DMS153 treated with DMSO at 0.1 percent for 48 hours (cell line): ENCODE measurements at regions not wholly inside any gene's neighbourhood (a gene's known extent, or its start where the extent isn't known, plus 50 kb on each side); places are given as distances from the start of the nearest gene placed in this dataset.

Experiments used
- DNase-seq: peaks from one replicate; lab custom pipeline; 2025; ENCODE audit not compliant: unreplicated experiment; lab: John Stamatoyannopoulos, UW

DNA sequence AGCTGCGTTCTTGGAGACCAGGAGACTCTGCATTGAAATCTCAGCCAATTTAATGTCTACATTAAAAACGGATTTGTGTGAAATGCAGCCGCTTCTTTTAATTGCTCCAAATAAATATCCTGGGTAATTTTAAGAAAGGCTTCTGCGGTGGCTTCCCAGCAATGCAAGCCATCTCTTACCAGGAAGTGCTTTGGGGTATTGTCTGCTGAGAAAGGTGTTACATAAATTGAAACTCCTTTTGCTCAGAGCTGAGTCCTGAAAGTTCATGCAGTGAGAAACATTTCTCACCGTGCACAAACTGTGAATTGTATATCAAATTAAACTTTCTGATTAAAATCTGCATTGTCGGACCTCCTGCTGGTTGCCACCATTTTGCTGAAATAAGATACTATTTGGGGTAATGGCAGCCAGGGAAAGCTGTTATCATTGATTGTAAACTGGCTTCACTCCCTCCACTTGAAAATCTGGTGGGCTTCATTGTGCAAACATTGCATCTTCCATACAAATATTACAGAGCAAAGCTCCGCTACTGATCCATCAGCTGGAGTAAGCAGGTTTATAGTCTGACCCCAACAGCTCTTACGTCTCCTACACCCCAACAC, 59.5 kb downstream of the ZIC5 start:
- no peak for DNase-seq

DNA sequence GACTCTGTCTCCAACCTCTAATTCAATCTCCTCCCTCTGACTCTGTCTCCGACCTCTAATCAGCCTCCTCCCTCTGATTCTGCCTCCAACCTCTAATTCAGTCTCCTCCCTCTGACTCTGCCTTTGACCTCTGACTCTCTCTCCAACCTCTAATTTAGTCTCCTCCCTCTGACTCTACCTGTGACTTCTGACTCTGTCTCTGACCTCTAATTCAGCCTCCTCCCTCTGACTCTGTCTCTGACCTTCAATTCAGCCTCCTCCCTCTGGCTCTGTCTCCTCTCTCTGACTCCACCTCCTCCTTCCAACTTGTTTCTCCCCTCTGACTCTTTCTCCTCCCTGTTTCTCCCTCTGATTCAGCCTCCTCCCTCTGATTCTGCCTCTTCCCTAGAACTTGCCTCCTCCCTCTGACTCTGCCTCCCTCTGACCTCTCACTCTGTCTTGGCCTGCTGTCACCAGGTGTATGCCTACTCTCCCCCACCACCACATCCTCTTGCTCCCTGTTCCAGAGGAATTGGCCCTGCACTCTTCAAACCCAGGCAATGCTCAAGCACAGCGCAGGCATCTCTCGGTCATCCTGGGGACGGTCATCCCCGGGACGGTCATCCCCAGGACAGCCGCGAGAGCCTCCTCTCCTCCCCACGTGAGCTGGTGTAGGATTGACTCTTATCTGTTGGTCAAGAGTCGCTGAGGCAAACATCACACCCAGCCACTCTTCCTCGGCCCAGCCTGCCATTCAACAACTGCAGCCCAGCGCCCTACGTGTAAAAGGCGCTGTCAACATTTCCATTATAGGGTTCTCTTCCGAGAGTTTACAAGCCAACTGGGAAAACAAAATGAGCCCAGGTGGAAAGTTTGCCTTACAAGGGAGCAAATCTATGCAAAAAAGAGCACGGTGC, 60.2 kb downstream of the ZIC5 start:
- peak; percentile 81 for DNase-seq

DNA sequence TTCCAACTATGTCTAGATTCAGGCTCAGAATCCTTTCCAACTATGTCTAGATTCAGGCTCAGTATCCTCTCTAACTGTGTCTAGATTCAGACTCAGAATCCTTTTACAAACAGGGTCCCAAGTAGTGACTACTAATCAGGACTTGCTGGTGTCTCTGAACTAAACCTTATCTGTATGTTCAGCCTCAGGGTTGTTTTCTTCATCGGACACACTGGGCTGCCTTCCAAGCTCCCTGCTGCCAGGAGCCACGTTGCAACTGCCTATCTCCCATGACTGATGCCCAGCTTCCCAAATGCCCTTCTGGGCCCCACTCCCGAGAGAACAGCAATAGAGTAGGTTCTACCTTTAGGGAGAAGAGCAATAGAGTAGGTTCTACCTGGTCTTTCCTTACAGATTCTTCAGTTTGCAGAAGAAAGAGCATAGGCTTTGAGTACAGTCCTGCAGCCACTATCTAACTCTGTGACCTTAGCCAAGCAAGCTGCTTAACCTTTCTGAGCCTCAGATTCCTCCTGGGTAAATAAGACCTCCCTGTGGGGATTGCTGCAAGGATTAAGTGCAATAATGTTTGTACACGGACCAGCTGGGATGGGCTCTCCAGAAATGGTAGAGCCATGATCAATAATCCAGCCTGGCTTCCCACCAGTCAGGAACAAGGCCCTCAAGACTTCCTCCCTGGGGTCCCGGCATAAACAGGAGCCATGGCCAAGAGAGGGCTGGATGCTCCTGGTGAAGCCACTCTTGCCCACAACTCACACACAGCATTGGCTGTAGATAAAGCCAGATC, 61.5 kb downstream of the ZIC5 start:
- no peak for DNase-seq

DNA sequence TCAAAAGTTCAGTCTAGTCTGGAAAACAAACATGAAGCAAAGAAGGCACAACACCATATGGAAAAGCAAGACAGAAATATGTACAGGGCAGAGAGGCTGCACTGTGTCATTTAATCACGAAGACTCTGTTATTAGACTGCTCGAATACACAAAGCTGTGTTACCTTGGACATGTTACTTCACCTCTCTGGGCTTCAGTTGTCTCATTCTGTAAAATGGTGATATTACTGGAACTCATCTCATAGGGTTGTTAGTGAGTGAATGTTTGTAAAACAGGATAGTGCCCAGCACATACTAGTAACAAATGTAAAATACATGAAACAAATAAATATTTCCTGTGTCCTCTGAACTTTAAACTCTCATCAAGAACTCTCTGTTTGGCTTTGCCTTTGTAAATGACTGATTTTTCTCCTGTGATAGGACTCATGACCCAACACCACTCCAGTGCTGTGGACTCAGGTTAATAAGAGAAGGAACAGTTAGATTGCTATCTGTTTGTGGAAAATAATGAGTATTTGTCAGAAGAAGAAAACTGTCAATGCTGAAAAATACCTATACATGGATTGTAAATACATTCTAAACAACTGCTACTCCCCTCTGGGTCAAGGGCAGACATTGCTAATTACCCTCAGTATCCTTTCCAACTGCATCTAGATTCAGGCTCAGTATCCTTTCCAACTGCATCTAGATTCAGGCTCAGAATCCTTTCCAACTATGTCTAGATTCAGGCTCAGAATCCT, 62.3 kb downstream of the ZIC5 start:
- no peak for DNase-seq

DNA sequence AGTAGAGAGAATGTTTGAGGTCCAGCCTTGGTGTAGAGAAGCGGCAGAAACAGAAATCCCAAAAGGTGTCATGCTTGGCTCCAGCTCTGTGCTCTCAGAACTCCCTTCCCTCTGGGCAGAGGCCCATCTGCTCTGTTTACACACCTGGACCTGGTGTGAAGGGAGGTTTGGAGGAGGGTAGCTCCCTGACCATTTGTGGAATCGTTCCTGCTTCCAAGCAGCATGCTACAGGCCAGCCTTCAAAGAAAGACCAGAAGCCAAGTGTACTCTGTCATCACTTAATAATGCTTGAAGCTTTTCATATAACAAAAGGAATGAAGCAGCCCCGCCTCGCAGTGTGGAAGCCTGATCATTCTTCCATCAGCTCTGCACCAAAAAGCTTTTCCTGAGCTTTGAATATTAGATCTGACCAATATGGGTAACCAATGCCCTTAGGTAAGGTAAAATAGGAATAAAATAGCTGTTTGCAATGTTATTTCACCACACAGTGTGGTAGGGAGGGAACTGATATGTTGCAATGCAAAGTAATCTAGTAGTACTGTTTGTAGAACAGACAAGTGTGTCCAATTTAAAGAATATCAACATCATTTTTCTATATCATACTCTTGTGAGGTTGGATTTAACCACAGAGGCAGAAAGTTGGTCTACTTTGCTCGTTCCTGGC, 63.3 kb downstream of the ZIC5 start:
- DNase-seq = peak; percentile 69

DNA sequence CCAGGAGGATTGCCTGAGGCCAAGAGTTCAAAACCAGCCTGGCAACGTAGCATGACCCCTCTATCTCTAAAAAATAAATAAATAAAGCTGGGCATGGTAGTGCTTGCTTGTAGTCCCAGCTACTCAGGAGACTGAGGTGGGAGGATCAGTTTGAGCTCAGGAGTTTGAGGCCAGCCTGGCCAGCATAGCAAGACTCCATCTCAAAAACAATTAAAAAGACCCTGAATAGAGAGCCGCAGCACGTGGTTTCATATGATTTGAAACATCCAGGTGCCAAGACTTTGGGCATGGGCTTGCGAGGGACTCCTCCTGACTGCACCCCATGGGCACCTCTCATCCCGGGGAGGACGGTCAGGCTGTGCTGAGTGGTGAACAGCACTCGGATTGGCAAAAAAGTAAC, 63.9 kb downstream of the ZIC5 start:
- no peak for DNase-seq

DNA sequence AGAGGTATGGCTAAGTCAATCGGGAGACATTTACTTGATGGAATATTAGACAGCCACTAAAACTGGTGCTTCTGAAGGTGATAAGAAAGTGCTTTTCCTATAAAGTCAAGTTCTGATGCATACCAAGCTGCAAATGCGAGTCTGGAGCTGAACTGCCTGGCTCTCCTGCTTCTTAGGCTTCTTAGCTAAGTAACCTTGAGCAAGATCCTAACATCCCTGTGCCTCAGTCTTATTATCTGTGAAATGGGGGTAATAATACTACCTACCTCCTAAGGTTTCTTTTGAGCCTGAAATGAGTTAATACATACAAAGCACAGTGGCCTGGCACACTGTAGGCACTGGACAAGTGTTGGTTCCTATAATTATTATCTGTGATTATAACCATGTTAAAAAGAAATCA, 64.5 kb downstream of the ZIC5 start:
- no peak for DNase-seq

DNA sequence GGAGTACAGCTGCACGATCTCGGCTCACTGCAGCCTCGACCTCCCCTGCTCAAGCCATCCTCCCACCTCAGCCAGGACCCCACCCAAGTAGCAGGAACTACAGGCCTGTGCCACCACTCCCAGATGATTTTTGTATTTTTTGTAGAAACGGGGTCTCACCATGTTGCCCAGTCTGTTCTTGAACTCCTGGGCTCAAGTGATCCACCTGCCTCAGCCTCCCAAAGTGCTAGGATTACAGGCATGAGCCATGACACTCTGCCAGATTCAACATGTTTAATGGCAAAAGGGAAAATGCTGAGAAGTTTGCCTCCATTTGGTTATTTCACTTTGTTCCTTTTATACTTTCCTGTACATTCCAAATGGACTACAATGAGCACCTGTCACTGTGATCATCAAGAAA, 65.8 kb downstream of the ZIC5 start:
- no peak for DNase-seq

DNA sequence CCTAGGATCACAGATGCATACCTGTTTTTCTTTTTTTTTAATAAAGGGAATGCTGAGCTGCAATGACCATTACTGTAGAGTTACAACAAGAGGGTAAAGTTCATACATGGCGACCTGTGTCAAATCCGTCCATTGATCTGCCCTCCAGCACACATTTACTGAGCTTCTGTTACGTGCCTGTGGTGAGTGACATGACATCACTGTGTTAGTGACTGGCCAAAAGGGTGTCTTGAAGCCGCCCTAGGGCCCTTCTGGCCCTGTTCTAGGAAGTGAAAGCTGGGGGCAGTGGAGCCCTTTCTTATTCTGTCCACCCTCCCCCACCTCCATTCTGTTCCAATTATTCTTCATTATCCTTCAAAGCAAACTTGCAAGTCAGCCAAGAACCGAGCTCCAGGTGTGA, 66.3 kb downstream of the ZIC5 start:
- no peak for DNase-seq

DNA sequence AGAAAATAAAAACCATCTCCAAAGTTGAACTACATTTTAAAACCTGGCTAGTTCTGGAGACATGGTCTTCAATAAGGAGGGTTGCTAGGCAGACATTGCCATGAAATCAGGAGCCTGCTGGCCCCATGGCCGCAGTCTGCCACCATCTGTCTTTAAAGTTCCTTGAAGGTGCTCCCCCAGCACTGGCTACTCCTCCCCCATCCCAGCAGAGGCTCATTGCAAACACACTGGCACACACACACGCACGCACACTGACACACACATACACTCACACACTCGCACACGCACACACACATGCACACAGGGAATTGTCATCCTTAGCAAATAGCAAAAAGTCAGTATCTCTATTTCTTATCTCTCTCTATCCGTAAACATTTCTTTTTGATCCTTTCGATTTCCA, 68.4 kb downstream of the ZIC5 start:
- DNase-seq = no peak

DNA sequence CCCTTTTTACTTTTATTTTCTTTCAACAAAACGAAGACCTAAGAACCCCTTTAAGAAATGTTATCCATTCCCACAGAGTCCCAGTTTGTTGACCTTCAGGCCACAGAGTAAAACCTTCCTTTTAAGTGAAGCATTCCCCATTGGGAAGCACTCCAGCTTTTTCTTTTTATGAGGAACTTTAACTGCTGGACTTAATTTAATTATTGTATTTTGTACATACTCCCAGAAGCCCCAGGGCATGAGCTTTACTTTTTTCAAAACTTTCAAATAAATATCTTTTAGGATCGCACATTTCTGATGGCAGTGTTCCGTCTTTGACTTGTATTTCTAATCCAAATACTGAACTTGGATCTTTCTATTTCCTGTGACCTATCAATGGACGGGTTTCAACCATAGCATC, 68.9 kb downstream of the ZIC5 start:
- no peak for DNase-seq

DNA sequence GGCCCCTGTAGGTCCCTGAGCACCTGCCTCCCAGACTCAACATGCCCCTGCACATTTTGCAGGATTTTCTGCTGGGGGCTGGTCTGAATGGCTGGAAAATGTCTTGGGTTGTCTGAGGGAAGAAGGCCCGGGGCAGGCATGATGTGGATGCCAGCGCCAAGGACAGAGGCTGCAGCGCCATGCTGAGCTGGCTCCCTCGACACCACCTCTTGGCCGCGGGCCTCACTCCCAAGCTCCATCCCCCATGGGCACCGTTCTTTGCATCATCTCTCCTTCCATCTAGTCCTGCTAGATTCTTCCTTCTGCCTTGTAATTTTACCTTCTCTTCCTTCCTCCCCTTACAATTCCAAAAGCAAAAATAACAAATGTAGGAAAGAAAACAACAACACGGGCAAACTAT, 70.6 kb downstream of the ZIC5 start:
- no peak for DNase-seq

DNA sequence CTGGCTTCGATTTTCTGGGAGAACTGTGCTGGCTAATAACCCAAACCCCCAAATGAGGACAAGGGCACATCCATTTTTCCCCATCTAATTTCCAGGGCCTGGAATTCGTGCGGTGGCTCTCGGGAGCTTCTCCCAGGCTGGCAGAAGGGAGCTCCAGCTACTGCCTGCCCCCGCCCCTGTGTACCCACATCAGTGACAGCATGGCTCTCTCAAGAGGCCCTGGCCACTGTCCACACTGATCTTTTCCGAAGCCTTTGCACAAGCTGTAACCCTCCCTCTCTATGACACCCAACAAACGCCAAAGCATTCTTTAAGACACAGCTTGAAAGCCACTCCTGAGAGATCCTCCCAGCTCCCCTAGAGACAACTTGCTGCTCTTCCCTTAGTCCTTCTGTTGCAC, 73.1 kb downstream of the ZIC5 start:
- DNase-seq = no peak

DNA sequence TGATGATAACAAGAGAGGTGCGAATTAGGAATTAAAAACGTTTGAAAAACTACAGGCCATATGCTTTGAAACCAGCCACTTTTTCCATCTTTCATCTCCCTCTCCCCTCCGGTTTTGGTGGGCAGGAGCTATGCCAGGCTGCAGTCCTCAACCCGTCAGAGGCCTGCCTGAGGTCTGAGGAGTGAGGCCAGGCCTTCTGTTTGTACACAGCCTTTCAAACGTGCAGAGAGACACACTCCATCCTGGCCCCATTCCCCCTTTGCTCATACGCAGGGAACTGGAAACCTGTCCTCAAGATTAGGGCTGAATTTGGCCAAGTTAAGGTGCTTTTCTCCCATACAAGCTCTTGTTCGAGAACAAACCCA, 74.5 kb downstream of the ZIC5 start:
- DNase-seq = no peak

DNA sequence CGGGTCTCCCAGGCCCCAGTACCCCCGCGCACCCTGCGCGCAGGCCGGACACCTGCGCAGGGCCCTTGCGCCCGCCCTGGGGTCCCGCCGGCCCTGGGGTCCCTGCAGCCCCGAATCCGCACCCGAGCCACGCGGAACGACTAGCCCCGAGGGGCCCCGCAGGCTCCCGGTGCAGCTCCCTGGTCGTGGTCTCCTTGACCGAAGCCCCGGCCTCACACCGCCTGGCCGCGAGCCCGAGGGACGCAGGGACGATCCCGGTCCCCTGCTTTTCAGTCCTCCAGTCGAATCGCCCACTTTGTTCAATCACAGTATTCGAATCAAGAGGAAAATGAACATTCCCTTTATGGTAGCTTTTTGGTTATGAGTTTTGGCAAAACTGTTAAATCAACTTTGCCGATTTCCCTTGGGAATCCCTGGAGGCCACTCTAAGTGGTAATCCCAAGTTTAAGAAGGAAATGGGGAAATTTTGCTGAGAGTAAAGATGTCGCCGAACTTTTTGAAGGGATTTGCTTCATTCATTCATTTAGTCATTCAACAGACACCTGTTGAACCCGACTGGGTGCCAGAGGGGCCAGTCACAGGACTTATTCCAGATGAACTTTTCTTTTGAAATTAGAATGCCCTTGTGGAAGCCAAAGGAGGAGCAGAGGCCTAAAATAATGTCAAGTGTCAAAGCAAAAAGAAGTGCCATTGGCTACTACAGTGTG, 75.0 kb downstream of the ZIC5 start:
- DNase-seq = no peak

DNA sequence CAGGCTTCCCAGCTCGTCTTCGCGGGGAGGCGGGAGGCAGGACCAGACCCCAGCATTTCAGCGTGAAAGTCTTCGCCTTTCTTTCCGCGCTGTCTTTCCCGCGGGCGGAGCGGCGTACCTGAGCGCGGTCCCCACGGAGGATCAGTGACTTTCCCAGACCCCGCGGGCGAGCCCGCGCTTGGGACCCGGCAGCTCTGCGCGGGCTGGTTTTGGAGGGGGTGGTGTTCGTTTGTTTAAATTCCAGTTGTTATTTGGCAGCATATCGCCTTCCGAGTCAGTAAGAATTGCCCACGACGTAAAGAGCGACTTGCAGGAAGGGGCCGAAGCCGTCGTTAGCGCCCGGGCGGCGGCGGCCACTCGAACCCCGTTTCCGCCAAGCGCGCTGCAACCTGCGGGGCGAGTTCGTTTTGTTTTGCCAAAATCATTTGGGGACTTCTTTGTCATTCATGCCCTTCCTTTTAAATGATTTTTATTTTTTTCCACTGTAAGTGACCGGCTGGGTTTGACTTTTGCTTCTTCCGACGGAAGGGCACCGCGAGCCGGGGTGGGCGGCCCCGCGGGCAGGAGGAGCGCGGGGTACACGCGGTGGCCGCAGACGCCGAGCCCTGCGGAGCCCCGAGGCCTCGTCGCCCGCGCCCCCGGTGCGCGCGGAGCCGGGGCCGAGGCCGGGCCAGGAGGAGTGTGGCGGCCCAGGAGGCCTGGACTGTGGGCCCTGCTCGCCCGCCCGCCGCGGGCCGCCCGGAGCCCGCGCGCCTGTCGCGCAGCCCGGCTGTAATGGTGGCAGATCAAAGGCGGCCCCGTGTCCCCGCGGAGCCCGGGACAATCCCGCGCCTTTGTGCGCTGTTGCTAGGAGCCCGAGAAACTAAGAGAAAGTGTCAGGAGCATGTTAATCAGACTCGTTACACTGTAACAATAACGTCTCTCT, 75.9 kb downstream of the ZIC5 start:
- DNase-seq = no peak

DNA sequence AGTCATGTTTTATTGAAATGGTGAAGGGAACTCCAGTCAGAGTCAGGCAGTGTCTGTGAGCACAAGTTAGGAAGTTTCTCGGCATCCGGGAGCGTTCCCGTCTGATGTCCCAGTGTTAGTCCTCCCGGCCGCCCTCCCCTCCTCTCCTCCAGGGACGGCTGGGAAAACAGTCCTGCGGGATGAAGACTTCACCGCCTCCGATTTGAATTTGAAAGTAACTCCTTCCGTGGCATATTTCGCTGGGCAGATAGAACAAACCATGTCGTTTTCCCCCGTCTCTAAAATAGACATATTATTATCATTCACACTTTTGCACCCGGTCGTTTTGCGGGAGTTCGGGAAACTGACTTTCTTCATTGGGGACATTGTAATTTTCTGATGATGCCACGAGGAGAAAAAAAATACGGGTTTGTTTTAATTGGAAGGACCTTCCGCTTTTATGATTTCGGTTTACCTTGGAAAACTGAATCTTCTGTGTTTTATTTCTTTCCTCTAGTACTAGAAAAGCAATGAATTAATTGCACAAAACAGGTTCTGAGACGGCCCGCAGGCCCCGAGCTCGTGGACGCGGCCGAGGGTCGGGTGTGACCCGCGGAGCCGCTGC, 76.6 kb downstream of the ZIC5 start:
- no peak for DNase-seq

DNA sequence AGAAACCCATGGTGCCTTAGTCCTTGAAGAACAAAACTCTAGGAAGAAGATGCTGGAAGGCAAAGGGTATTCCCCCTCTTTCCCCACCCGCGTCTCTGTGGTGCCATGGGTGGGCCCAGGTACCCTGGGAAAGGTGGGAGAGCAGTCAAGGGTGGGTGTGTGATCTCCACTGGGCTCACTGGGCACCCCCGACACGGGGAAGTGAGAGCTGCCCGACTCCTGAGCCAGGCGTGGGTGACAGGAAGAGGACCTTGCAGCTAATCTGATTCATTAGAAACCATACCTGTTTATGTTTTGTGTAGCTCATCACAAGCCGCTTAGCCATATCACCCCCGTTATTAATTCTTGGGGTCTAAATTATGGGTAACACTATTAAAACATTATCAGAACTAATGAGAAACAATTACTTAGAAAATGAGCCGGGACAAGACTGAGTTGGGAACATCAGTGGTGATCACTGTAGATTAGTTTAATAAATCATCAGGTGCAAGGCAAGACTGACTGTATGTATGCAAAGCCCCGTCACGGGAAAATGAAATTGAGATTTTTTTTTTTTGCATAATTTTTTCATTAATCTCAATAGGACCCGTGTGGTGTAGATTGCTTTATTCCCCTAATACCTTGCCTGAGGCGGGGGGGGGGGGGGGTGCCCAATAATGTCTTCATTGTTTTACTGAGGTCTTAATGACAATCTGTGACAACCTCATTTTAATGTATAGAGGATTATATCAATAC, 77.3 kb downstream of the ZIC5 start:
- no peak for DNase-seq
